ENCODE measurements at regions not wholly inside any gene's neighbourhood (a gene's known extent, or its start where the extent isn't known, plus 50 kb on each side); places are given as distances from the start of the nearest gene placed in this dataset.

DNA sequence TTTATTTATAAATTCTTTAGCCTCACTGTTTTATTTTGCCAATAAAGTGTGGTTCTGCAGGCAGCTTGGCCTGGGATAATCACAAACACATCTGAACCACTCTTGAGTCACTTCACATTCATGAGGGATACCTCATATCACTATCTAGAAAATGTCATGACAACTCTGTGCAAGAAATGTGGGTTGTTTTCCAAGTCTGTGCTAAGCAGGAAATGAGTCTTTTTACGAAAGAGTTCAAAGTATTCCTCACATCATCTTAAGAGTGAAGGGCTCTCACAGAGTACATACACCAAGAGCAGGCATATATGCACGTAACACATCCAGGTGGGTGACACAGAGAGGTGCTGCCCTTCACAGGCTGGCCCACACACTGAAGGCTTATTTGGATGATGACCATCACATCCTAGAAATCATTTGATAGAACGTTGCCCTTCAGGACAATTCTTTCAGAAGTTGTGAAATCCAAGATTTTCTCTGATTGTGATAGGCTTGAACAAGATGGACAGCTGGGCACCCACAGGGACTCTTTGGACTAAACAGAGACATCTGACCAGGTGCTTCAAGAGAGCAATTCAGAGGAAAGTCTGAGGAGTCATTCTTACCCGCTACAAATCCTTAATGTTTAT, 811.1 kb upstream of the LRATD1 start:
- CTCF ChIA-PET, result no interaction called here
- Histone ChIP-seq H3K4me3 (ENCODE audit: control extremely low read depth in 1 of 5, extremely low read depth in 1 of 5, insufficient read depth in 1 of 5, low read depth in 2 of 5, low read length in 4 of 5) (no peak overlapping the region), H3K9me3 (ENCODE audit: control extremely low read depth in 1 of 3, control insufficient read depth in 2 of 3, insufficient read depth in 1 of 3, low read length in 2 of 3) (no peaks in the 10 kb centered on the region), H3K27ac (ENCODE audit: low read length in 2 of 2) (no peak overlapping the region), H3K4me1 (ENCODE audit: control insufficient read depth in 2 of 2, insufficient read depth in 2 of 2, low read length in 2 of 2) (no peaks in the 10 kb centered on the region), H3K79me2 (ENCODE audit: control insufficient read depth, insufficient read depth, low read length) (no peaks in the 10 kb centered on the region), H2AFZ (ENCODE audit: insufficient read depth, low read depth, low read length, poor library complexity, severe bottlenecking) (no peak overlapping the region), H3K4me2 (replicated peaks; ENCODE audit: low read depth, low read length, poor library complexity, severe bottlenecking) (no peak overlapping the region), H4K20me1 (ENCODE audit: control insufficient read depth, insufficient read depth, low read length, poor library complexity, severe bottlenecking) (no peaks in the 10 kb centered on the region), H3K27me3 (replicated peaks in 1 of 4; ENCODE audit: control extremely low read depth in 1 of 4, control insufficient read depth in 3 of 4, insufficient read depth in 4 of 4, low read length in 3 of 4) (no peaks in the 10 kb centered on the region), H3K9ac (ENCODE audit: low read length) (no peak overlapping the region), H3K36me3 (replicated peaks in 1 of 2; ENCODE audit: control extremely low read depth in 1 of 2, control insufficient read depth in 1 of 2, extremely low read depth in 1 of 2, insufficient read depth in 2 of 2, low read length in 1 of 2) (no peaks in the 10 kb centered on the region)
- WGBS (ENCODE audit: insufficient coverage), result 66% methylated on average over 2 of the region's 4 CpGs
- Mint-ChIP-seq H3K4me3 (no peak overlapping the region), H3K27ac (no peak overlapping the region), H3K27me3 (no peaks in the 10 kb centered on the region), H3K9me3 (ENCODE audit: insufficient read depth) (no peaks in the 10 kb centered on the region), H3K4me1 (no peaks in the 10 kb centered on the region)
- TF ChIP-seq, protein P1, sequence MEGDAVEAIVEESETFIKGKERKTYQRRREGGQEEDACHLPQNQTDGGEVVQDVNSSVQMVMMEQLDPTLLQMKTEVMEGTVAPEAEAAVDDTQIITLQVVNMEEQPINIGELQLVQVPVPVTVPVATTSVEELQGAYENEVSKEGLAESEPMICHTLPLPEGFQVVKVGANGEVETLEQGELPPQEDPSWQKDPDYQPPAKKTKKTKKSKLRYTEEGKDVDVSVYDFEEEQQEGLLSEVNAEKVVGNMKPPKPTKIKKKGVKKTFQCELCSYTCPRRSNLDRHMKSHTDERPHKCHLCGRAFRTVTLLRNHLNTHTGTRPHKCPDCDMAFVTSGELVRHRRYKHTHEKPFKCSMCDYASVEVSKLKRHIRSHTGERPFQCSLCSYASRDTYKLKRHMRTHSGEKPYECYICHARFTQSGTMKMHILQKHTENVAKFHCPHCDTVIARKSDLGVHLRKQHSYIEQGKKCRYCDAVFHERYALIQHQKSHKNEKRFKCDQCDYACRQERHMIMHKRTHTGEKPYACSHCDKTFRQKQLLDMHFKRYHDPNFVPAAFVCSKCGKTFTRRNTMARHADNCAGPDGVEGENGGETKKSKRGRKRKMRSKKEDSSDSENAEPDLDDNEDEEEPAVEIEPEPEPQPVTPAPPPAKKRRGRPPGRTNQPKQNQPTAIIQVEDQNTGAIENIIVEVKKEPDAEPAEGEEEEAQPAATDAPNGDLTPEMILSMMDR (IDR thresholded peaks at IDR 0.05), result no peak
- no peak for TF ChIP-seq EZH2 (IDR thresholded peaks at IDR 0.05; ENCODE audit: borderline replicate concordance, insufficient read depth, low read depth, low read length, poor library complexity, severe bottlenecking)
- POLR2A ChIA-PET, result no interaction called here
- intact Hi-C loops (cut with micrococcal nuclease), result no loop called here
- DNase-seq, result no peak
- no peak for ATAC-seq (ENCODE audit: low read depth)

DNA sequence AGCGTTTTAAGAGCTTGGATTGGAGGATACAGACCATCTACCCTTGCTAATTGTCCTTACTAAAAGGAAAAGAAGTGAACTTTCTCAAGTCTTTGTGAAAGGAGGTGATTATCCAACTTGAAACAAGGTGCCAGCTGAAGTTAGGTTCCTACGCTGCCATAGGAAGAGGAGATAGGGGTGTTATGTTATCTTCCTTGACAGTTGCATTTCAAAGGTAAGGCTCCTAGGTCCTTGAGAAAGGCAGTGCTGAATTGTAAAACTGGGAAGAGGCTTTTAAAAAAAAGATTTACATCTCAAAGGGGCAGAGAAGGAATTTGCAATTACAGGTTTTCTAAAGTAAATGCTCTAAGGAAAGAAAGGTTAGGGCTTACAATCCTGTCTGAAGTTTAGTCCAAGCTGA, 810.2 kb upstream of the LRATD1 start:
- ChIA-PET POLR2A (no interaction called here), CTCF (no interaction called here)
- H3K27ac ChIP-seq (ENCODE audit: low read length in 2 of 2), result no peak overlapping the region
- H3K9me3 Mint-ChIP-seq (ENCODE audit: insufficient read depth), result no peaks in the 10 kb centered on the region
- no peaks in the 10 kb centered on the region for H3K4me1 ChIP-seq (ENCODE audit: control insufficient read depth in 2 of 2, insufficient read depth in 2 of 2, low read length in 2 of 2)
- TF ChIP-seq, protein P1 (IDR thresholded peaks at IDR 0.05), result no peak
- TF ChIP-seq EZH2 (IDR thresholded peaks at IDR 0.05; ENCODE audit: borderline replicate concordance, insufficient read depth, low read depth, low read length, poor library complexity, severe bottlenecking), result no peak
- 88% methylated on average over 1 of the region's 2 CpGs for WGBS (ENCODE audit: insufficient coverage)
- no peaks in the 10 kb centered on the region for H3K36me3 ChIP-seq (replicated peaks in 1 of 2; ENCODE audit: control extremely low read depth in 1 of 2, control insufficient read depth in 1 of 2, extremely low read depth in 1 of 2, insufficient read depth in 2 of 2, low read length in 1 of 2)
- no peaks in the 10 kb centered on the region for H4K20me1 ChIP-seq (ENCODE audit: control insufficient read depth, insufficient read depth, low read length, poor library complexity, severe bottlenecking)
- H3K27ac Mint-ChIP-seq, result no peak overlapping the region
- no peaks in the 10 kb centered on the region for H3K9me3 ChIP-seq (ENCODE audit: control extremely low read depth in 1 of 3, control insufficient read depth in 2 of 3, insufficient read depth in 1 of 3, low read length in 2 of 3)
- no peaks in the 10 kb centered on the region for H3K27me3 ChIP-seq (replicated peaks in 1 of 4; ENCODE audit: control extremely low read depth in 1 of 4, control insufficient read depth in 3 of 4, insufficient read depth in 4 of 4, low read length in 3 of 4)
- no peaks in the 10 kb centered on the region for H3K79me2 ChIP-seq (ENCODE audit: control insufficient read depth, insufficient read depth, low read length)
- H3K9ac ChIP-seq (ENCODE audit: low read length), result no peak overlapping the region
- intact Hi-C loops (cut with micrococcal nuclease), result no loop called here
- no peak overlapping the region for H2AFZ ChIP-seq (ENCODE audit: insufficient read depth, low read depth, low read length, poor library complexity, severe bottlenecking)
- ATAC-seq (ENCODE audit: low read depth) (no peak), DNase-seq (no peak)
- H3K4me1 Mint-ChIP-seq, result no peaks in the 10 kb centered on the region
- no peak overlapping the region for H3K4me3 ChIP-seq (ENCODE audit: control extremely low read depth in 1 of 5, extremely low read depth in 1 of 5, insufficient read depth in 1 of 5, low read depth in 2 of 5, low read length in 4 of 5)
- H3K4me3 Mint-ChIP-seq, result no peak overlapping the region
- no peaks in the 10 kb centered on the region for H3K27me3 Mint-ChIP-seq
- no peak overlapping the region for H3K4me2 ChIP-seq (replicated peaks; ENCODE audit: low read depth, low read length, poor library complexity, severe bottlenecking)

Data from B cell (primary cell).